GM12872 (cell line): ENCODE measurements at regions not wholly inside any gene's neighbourhood (a gene's known extent, or its start where the extent isn't known, plus 50 kb on each side); places are given as distances from the start of the nearest gene placed in this dataset.
A peak's percentile ranks its signal among the peaks of the same experiment; 100 is the strongest.

ENCODE experiments used
- TF ChIP-seq, protein P1 (sequence below): IDR thresholded peaks from 3 replicates; pipeline ENCODE4 v1.5.1; 2011; ENCODE audit warnings: low read depth, mild to moderate bottlenecking, low read length, moderate library complexity; ENCODE audit not compliant: insufficient read depth

DNA sequence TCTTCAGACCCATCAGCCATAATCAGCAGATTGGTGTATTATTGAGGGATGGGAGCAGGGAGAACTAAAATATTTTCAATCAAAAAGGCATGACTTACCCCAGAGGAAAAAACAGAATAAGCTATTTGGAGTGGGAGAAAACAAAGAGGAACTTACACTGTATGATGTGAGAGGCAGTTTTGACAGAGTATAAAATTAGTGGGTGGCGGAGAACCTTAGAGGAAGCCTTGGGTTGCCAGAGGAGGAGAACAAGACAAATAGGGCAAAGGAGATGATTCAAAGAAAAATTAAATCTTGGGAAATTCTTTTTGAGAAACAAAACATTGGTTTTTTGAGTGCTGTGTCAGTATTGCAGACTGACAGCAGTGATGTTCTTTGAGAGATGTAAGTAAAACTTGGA lies 285.0 kb downstream of the C11orf87 start:
- TF ChIP-seq, protein P1, sequence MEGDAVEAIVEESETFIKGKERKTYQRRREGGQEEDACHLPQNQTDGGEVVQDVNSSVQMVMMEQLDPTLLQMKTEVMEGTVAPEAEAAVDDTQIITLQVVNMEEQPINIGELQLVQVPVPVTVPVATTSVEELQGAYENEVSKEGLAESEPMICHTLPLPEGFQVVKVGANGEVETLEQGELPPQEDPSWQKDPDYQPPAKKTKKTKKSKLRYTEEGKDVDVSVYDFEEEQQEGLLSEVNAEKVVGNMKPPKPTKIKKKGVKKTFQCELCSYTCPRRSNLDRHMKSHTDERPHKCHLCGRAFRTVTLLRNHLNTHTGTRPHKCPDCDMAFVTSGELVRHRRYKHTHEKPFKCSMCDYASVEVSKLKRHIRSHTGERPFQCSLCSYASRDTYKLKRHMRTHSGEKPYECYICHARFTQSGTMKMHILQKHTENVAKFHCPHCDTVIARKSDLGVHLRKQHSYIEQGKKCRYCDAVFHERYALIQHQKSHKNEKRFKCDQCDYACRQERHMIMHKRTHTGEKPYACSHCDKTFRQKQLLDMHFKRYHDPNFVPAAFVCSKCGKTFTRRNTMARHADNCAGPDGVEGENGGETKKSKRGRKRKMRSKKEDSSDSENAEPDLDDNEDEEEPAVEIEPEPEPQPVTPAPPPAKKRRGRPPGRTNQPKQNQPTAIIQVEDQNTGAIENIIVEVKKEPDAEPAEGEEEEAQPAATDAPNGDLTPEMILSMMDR = no peak

DNA sequence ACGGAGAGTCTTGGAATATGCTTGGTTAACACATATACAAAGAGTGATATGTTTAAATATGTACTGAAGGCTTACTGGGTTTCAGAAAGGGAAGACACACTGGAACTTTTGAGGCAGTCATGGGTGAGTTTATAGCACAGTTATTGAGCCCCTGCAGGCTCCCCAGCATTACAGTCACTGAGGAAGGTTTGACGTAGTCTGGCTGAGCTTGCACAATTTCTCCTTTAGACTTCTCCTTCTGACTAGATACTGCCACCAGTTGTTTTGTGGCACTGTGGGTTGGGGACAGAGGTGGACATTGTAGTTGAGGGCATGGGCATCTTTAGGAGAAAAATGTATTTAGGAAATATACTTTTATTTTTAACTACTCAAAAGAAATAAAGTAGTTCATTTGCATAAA lies 285.4 kb downstream of the C11orf87 start:
- TF ChIP-seq, protein P1 = no peak

DNA sequence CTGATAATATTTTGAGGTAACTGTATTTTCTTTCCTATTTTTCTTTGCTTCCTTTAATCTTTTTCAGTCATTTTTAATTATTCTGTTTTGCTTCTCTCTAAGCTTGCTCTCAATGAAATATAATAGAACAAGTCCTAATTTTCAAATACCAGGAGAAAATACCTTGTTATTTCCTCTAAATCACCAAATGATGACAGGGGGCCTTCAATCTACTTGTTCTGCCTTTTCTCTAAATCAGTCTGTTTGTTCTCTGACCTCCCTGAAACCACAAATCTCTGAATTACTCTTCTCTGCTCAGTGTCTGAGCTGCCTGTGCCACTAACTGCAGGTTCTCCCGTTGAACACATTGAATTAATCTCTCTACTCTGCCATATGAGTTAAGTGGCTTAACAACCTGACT lies 286.2 kb downstream of the C11orf87 start:
- TF ChIP-seq, protein P1 = no peak

DNA sequence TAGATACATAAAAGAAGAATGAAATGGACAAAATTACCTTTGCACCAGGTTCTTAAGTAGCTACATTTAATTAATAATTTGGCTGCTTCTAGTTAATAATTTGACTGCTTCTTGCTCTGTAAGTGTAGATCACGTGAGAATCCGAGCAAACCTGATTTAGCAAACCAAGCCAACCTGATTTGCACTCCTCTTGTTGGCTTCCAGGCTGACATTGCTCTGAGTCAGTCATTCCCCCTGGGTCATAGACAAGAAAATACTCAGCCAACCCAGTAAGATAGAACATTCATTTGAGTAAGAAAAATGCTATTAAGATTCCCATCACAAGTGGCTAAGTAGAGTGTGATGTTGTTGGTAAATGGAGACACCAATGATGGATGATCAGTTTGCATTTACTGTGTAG lies 304.1 kb downstream of the C11orf87 start:
- TF ChIP-seq, protein P1 = no peak

DNA sequence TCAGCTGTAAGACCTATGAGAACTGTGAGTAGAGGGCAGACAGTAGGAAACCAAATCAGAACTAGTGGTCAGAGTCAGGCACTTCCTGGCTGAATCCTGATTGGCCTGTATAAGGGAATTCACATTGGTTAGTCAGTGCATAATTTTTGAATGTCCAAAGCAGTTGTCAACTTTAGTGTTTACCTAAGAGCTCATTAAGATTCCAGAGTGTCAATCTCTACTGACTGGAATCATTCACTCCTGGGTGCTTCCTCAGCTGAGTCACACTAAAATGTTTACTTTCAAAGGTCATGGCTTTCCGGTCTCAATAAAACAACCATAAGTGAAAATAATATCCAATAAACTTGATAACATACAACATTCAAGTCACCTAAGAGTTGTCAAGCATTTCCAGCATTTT lies 306.1 kb downstream of the C11orf87 start:
- TF ChIP-seq, protein P1 = no peak

DNA sequence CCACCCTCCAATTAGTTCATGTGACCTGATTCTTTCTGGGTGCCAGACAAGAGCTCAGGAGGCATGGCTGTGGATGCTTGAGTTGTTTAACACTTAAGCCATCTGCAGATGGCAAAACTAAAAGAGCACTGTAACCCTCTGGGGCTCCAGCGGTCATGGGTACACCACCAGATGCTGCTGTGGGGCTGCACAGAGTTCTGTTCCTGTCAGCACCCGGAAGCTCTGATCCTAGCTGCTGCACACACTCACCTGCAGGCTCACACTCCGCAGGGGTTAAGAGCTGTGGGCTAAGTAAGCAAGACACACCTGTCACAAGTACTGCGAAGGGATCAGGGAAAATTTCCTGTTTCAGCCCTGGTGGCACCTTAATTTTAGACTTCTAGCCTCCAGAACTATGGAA lies 307.8 kb downstream of the C11orf87 start:
- TF ChIP-seq, protein P1 = 0 out of 3 replicates have a peak, but pooled peaks have one; percentile 5

DNA sequence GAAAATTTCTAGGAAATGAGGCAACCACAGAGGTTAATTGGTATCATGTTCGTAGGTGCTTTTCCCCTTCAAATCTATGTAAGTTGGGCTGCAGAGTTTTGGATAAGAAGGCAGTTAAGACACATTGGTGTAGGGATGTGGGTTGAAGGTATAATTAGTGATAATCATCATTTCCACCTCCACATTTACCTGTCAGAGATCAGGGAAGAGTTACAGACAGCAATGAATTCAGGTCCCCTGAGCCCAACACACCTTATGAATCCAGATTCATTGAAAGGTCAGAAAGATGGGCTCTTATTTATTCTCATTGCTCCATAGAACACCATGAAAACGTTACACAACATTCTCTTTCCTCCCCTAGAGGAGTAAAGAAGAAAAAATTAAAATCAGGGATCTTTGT lies 308.7 kb downstream of the C11orf87 start:
- TF ChIP-seq, protein P1 = no peak

DNA sequence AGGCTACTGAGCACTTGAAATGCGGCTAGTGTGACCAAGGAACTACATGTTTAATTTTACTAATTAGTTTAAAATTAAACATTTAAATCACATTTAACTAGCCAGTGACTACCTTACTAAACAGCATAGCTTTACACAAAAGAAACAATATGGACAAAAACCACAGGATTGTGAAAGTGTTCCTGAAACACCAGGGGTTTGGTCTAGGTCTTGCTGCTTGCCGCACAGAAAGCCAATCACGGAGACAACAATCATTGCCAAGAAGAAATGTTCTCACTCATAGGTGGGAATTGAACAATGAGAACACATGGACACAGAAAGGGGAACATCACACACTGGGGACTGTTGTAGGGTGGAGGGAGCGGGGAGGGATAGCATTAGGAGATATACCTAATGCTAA lies 309.5 kb downstream of the C11orf87 start:
- TF ChIP-seq, protein P1 = no peak
